ENCODE measurements at regions not wholly inside any gene's neighbourhood (a gene's known extent, or its start where the extent isn't known, plus 50 kb on each side); places are given as distances from the start of the nearest gene placed in this dataset.

DNA sequence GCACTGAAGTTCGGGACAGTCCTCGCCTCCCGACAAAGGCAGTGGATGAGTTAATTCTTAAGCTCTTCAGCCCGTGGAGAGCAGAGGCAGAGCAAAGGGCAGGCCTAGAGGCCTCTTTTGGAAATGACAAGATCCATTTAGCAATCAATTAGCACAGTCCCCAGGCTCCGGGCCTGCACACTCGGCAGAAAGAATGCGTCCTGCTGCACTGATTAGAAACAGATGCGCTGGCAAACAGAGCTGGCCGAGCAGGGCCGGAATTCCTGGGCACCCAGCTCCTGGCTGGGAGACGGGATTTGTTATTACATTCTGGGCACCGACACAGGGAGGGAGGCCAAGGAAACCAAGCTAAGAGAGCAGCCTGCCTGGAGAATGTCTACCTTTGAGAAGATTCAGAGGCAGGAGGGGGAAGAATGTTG lies 162.9 kb downstream of the COPRS start:
- H3K9me3 ChIP-seq, result no peaks in the 10 kb centered on the region
- in situ Hi-C loops (cut with MboI; ENCODE audit: low pct_ligation_motif_present in 1 of 4, low pct_unique_long_range_greater_than_20kb in 1 of 4, low sequenced_read_pairs in 3 of 4) (no loop called here), intact Hi-C loops (cut with DNase I; ENCODE audit: low total_unique reads) (loop anchor here (10.0 kb wide), 1 partner anchor 141 kb away; no protein-coding TSS in a partner anchor)
- TF ChIP-seq, protein P1, sequence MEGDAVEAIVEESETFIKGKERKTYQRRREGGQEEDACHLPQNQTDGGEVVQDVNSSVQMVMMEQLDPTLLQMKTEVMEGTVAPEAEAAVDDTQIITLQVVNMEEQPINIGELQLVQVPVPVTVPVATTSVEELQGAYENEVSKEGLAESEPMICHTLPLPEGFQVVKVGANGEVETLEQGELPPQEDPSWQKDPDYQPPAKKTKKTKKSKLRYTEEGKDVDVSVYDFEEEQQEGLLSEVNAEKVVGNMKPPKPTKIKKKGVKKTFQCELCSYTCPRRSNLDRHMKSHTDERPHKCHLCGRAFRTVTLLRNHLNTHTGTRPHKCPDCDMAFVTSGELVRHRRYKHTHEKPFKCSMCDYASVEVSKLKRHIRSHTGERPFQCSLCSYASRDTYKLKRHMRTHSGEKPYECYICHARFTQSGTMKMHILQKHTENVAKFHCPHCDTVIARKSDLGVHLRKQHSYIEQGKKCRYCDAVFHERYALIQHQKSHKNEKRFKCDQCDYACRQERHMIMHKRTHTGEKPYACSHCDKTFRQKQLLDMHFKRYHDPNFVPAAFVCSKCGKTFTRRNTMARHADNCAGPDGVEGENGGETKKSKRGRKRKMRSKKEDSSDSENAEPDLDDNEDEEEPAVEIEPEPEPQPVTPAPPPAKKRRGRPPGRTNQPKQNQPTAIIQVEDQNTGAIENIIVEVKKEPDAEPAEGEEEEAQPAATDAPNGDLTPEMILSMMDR (IDR thresholded peaks at IDR 0.05), result peak in 1 of 5 experiments; percentile 38
- TF ChIP-seq POLR2A (IDR thresholded peaks at IDR 0.05) (no peak), POLR2AphosphoS5 (IDR thresholded peaks at IDR 0.05) (peak; percentile 64 to 89 (median 76)), EP300 (IDR thresholded peaks at IDR 0.05; ENCODE audit: low read depth) (peak; percentile 52)
- H3K4me1 ChIP-seq, result peaks cover 6 to 32% (median 18%) of the 10 kb centered on the region in 4 donors
- H3K4me3 ChIP-seq, result no peak overlapping the region
- peak; percentile 52 for DNase-seq
- no peaks in the 10 kb centered on the region for H3K36me3 ChIP-seq
- H3K27ac ChIP-seq, result peak overlapping the region; percentile 58 to 84 (median 77)
- H3K27me3 ChIP-seq, result no peaks in the 10 kb centered on the region
- 77% methylated on average over 12 of the region's 12 CpGs; no CpG with 5 or more reads in 1 of the 2 donors for WGBS, 2 donors (ENCODE audit: low coverage in 1 of 2)

DNA sequence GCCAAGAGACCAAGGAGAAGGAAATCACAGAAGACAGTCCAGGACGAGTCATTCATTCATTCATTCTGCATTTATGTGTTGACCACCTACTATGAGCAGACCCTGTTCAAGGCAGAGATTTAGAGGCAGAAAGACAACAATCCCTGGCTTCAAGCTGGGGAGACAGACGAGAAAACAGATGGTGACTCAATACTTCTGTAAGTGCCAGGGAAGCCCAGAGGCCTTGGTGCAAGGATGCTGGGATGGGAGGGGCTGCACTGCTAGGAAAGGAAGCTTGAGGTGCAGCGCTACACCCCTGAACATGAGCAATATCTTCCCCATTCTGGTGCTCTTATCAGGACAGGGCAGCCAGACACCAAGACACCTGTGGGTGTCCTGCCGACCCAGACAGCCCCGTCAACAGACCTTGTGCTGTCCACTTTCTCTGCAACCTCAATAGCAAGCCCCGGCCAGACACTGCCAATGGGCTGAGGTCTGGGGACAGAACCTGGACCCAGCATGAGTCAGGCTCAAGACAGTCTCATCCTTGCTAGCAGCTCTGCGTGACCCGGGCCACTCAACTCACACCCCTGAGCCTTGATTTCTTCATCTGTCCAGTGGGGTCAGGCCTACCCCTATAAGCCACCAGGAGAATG lies 163.5 kb downstream of the COPRS start:
- H3K4me1 ChIP-seq, result peaks cover 6 to 32% (median 18%) of the 10 kb centered on the region in 4 donors
- H3K27ac ChIP-seq, result peak overlapping the region; percentile 58 to 84 (median 77)
- no peaks in the 10 kb centered on the region for H3K36me3 ChIP-seq
- in situ Hi-C loops (cut with MboI; ENCODE audit: low pct_ligation_motif_present in 1 of 4, low pct_unique_long_range_greater_than_20kb in 1 of 4, low sequenced_read_pairs in 3 of 4) (no loop called here), intact Hi-C loops (cut with DNase I; ENCODE audit: low total_unique reads) (loop anchor here (10.0 kb wide), 1 partner anchor 141 kb away; no protein-coding TSS in a partner anchor)
- TF ChIP-seq POLR2A (IDR thresholded peaks at IDR 0.05), result no peak
- TF ChIP-seq, protein P1 (IDR thresholded peaks at IDR 0.05), result no peak
- no peak for TF ChIP-seq POLR2AphosphoS5 (IDR thresholded peaks at IDR 0.05)
- TF ChIP-seq EP300 (IDR thresholded peaks at IDR 0.05; ENCODE audit: low read depth), result no peak
- no peak overlapping the region for H3K4me3 ChIP-seq
- 74% methylated on average over 8 of the region's 8 CpGs; no CpG with 5 or more reads in 1 of the 2 donors for WGBS, 2 donors (ENCODE audit: low coverage in 1 of 2)
- no peaks in the 10 kb centered on the region for H3K9me3 ChIP-seq
- no peak for DNase-seq
- H3K27me3 ChIP-seq, result no peaks in the 10 kb centered on the region

DNA sequence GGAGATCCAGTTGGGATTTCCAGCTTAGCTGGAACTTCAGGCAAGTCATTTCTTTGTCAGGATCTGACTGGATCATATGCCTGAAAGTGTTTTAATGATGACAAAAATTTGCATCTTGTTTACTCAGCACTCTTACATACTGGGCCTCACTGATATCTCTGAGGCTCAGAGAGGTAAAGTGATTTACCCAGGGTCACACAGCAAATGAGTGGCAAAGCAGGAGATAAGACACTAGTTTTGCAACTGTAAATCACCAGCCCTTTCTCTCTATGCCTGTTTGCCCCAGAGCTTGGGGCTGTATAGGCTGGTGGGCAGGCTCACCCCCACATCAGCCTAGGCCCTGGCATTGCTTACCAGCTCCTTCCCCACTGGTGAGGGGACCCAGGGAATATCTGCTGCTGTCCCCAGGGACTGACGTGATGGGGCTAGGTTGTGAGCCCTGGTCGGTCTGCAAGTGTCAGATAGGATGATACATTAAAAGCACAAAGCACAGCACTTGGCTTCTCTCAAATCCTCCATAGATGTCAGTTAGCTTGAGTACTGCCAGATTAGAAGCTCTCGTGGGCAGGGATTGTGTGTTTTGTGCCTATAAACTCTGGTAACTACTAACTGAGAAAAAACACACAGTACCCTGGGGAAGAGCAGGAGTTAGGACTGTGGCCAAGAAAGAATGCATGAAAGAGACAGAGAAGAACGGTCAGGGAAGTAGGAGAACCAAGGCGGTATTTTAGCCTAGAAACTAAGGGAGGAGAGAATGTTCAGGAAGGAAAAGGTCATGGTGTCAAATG lies 165.4 kb downstream of the COPRS start:
- H3K27me3 ChIP-seq, result no peaks in the 10 kb centered on the region
- H3K27ac ChIP-seq, result peak overlapping the region in 3 of 4 donors; percentile 54 to 82 (median 72)
- in situ Hi-C loops (cut with MboI; ENCODE audit: low pct_ligation_motif_present in 1 of 4, low pct_unique_long_range_greater_than_20kb in 1 of 4, low sequenced_read_pairs in 3 of 4) (no loop called here), intact Hi-C loops (cut with DNase I; ENCODE audit: low total_unique reads) (loop anchor here (10.0 kb wide), 1 partner anchor 139 kb away; no protein-coding TSS in a partner anchor)
- WGBS, 2 donors (ENCODE audit: low coverage in 1 of 2), result 40 to 66% methylated on average over 4 to 5 of the region's 5 CpGs
- H3K9me3 ChIP-seq, result no peaks in the 10 kb centered on the region
- no peaks in the 10 kb centered on the region for H3K36me3 ChIP-seq
- no peak overlapping the region for H3K4me3 ChIP-seq
- TF ChIP-seq POLR2A (IDR thresholded peaks at IDR 0.05) (no peak), POLR2AphosphoS5 (IDR thresholded peaks at IDR 0.05) (peak; percentile 43 to 66 (median 60)), EP300 (IDR thresholded peaks at IDR 0.05; ENCODE audit: low read depth) (no peak)
- TF ChIP-seq, protein P1 (IDR thresholded peaks at IDR 0.05), result no peak
- no peak for DNase-seq
- peaks cover 6 to 32% (median 18%) of the 10 kb centered on the region in 4 donors for H3K4me1 ChIP-seq

DNA sequence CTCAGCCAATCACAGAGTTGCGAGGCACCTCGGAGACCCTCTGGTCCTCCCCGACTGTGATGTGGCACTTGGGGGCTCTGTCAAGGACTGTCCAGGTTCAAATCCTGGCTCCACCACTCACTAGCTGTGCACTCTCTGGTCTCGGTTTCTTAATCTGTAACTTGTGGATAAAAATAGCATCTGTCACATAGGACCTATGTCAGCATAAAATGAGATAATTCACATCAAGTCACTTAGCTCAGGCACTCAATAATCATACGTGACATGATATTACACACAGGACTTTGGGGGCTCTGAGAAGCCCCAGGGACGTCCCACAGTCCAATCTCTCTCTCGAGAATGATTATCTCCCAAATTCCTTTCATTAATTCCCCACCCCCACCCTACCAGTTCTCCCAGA lies 166.4 kb downstream of the COPRS start:
- intact Hi-C loops (cut with DNase I; ENCODE audit: low total_unique reads), result loop anchor here (10.0 kb wide), 1 partner anchor 138 kb away; no protein-coding TSS in a partner anchor
- Histone ChIP-seq H3K27ac (peak overlapping the region; percentile 28 to 82 (median 63)), H3K9me3 (no peaks in the 10 kb centered on the region), H3K4me3 (no peak overlapping the region), H3K27me3 (no peaks in the 10 kb centered on the region), H3K36me3 (no peaks in the 10 kb centered on the region), H3K4me1 (peaks cover 6 to 32% (median 18%) of the 10 kb centered on the region in 4 donors)
- no peak for TF ChIP-seq POLR2AphosphoS5 (IDR thresholded peaks at IDR 0.05)
- no peak for TF ChIP-seq POLR2A (IDR thresholded peaks at IDR 0.05)
- TF ChIP-seq, protein P1 (IDR thresholded peaks at IDR 0.05), result no peak
- no peak for TF ChIP-seq EP300 (IDR thresholded peaks at IDR 0.05; ENCODE audit: low read depth)
- WGBS, 2 donors (ENCODE audit: low coverage in 1 of 2), result 86% methylated on average over 7 of the region's 7 CpGs; no CpG with 5 or more reads in 1 of the 2 donors
- in situ Hi-C loops (cut with MboI; ENCODE audit: low pct_ligation_motif_present in 1 of 4, low pct_unique_long_range_greater_than_20kb in 1 of 4, low sequenced_read_pairs in 3 of 4), result no loop called here
- DNase-seq, result no peak
